ENCODE measurements at regions not wholly inside any gene's neighbourhood (a gene's known extent, or its start where the extent isn't known, plus 50 kb on each side); places are given as distances from the start of the nearest gene placed in this dataset.

- no peak for DNase-seq
Observed at GRCh38 chr1:83017276-83017675, 981.7 kb downstream of the TTLL7 start.

GRCh38 chr1:83016354-83016849 lies 982.5 kb downstream of the TTLL7 start:
- no peak for DNase-seq

- DNase-seq: no peak
Observed at GRCh38 chr1:83015163-83015562, 983.8 kb downstream of the TTLL7 start.

- DNase-seq: no peak
Observed at GRCh38 chr1:83012950-83013349, 986.0 kb downstream of the TTLL7 start.

GRCh38 chr1:83011265-83011664 lies 987.7 kb downstream of the TTLL7 start:
- no peak for DNase-seq

- DNase-seq: no peak
Observed at GRCh38 chr1:83006271-83006670, 992.7 kb downstream of the TTLL7 start.

- no peak for DNase-seq
Observed at GRCh38 chr1:83000286-83000685, 998.6 kb downstream of the TTLL7 start.

GRCh38 chr1:82995951-82996350 lies 1003.0 kb downstream of the TTLL7 start:
- no peak for DNase-seq

- no peak for DNase-seq
Observed at GRCh38 chr1:82994616-82995263, 1004.2 kb downstream of the TTLL7 start.

- DNase-seq: no peak
Observed at GRCh38 chr1:82991569-82991968, 1007.4 kb downstream of the TTLL7 start.

- DNase-seq: peak; percentile 43
Observed at GRCh38 chr1:82979593-82980236, 1019.2 kb downstream of the TTLL7 start.

GRCh38 chr1:82978461-82979324 lies 1020.2 kb downstream of the TTLL7 start:
- DNase-seq: no peak

GRCh38 chr1:82972841-82973553 lies 1025.9 kb downstream of the TTLL7 start:
- no peak for DNase-seq

GRCh38 chr1:82969340-82969739 lies 1029.6 kb downstream of the TTLL7 start:
- DNase-seq: no peak

GRCh38 chr1:82962658-82963057 lies 1036.3 kb downstream of the TTLL7 start:
- no peak for DNase-seq

- DNase-seq: no peak
Observed at GRCh38 chr1:82950606-82951200, 1048.2 kb downstream of the TTLL7 start.

GRCh38 chr1:82948386-82948785 lies 1050.5 kb downstream of the TTLL7 start:
- no peak for DNase-seq

GRCh38 chr1:82947278-82947677 lies 1051.7 kb downstream of the TTLL7 start:
- DNase-seq: no peak

- no peak for DNase-seq
Observed at GRCh38 chr1:82946096-82946605, 1052.8 kb downstream of the TTLL7 start.

GRCh38 chr1:82944822-82945221 lies 1054.1 kb downstream of the TTLL7 start:
- DNase-seq: no peak

GRCh38 chr1:82934074-82934473 lies 1064.9 kb downstream of the TTLL7 start:
- peak; percentile 12 for DNase-seq

GRCh38 chr1:82932727-82933126 lies 1066.2 kb downstream of the TTLL7 start:
- no peak for DNase-seq
